Activated CD4-positive, alpha-beta T cell treated with anti-CD3 and anti-CD28 coated beads, Interleukin-2, amount 50 U/mL, for 1 hour (primary cell): ENCODE measurements at regions not wholly inside any gene's neighbourhood (a gene's known extent, or its start where the extent isn't known, plus 50 kb on each side); places are given as distances from the start of the nearest gene placed in this dataset.

Experiments
- DNase-seq: peaks from one replicate; pipeline ENCODE4 v3.0.0-alpha.2; 2020

DNA sequence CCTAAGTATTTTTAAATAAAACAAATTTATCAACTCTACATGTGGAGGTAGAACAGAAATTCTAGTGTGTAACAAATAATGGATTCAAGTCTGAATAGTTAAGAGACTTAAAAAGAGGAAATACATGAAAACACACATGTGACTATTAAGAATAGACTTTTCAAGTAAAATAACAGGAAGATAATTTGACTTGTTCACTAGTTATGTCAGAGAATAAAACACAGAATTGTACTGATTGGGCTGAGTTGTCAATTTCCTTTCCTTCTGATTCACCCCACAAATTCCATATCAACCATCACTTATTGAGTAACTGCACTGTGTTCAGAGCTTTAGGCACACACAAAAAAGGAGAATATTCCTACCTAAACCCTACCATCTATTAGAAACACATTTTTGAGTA lies 557.2 kb downstream of the TUSC7 start:
- DNase-seq: no peak

DNA sequence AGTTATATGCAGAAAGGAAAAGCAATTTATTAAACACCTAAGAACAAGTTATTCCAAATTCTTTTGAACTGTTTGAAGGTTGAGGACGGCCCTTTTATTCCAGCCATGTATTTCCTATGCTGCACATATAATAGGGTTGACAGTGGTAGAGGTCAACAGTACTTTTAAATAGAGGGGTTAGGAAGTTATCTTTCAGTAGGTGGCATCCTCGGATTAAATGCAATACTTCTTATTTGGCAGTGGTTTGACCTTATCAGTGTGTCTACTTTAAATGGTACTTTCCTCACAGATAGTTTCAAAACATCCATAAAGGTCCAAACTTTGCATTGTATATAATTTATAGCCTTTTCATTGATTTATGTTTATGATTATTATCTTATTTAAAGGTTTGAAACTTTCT lies 558.7 kb downstream of the TUSC7 start:
- no peak for DNase-seq

DNA sequence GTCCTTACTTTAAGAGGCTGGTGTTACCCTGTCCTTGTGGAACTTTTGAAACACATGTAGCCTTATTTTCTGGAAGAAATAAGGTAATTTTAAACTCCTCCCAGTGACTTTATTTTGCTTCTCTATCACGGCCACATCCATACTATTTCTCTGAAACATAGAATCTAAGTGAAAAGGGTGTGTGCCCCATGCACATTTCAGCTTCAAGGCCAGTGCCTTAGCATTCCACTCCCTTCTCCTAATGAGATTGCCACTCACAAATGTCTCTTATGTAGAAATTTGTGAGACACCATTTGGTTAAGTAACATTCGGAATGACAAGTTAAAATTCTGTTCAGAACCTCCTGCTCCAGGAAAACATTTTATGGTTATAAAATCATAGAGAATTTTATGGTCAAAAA lies 562.7 kb downstream of the TUSC7 start:
- no peak for DNase-seq

DNA sequence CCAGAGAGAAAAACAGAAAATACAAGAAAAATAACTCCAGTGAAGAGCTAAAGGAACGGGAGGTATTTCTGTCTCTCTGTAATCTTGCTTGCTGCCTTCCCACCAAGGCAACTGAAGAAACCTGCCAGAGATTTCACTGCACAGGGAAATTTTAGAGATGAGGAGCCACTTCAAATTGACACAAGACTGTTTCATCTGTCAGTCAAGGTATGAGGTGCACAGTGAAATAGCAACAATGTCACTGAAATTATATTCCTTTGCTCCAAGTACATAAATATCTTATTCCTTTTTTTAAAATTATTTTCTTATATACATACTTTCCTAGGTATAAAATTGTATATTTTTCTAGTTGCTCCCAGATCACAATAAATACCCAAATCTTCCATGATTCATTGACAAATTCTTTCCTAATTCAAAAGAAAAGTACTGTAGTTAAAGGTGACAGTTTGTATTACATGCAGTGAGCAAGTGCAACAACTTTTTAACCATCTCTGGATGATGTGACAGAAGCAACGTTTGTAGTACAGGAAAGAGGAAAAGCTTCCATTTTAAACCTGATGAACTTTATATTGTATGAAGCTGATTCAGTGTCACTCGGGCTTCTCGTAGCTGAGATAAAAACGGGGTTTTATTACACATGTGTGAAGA lies 563.4 kb downstream of the TUSC7 start:
- DNase-seq: no peak

DNA sequence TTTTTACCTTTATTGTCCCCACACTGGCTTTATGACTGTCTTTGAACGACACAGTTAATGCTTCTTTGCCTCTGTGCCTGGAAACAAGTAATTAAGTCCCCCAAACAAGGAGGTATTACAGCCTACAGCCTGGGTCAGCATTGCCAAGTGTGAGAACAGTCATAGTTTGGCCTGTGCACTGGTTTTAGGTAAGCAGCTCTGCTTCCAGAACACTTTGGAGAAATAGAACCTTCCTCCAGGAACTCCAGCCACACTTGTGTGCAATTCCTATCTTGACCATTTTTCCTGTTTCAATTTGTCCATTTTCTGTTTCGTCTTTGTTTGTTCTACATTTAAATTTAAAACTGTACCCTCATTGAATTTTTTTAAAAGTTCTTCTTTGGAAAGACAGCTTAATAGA lies 568.2 kb downstream of the TUSC7 start:
- DNase-seq: no peak

DNA sequence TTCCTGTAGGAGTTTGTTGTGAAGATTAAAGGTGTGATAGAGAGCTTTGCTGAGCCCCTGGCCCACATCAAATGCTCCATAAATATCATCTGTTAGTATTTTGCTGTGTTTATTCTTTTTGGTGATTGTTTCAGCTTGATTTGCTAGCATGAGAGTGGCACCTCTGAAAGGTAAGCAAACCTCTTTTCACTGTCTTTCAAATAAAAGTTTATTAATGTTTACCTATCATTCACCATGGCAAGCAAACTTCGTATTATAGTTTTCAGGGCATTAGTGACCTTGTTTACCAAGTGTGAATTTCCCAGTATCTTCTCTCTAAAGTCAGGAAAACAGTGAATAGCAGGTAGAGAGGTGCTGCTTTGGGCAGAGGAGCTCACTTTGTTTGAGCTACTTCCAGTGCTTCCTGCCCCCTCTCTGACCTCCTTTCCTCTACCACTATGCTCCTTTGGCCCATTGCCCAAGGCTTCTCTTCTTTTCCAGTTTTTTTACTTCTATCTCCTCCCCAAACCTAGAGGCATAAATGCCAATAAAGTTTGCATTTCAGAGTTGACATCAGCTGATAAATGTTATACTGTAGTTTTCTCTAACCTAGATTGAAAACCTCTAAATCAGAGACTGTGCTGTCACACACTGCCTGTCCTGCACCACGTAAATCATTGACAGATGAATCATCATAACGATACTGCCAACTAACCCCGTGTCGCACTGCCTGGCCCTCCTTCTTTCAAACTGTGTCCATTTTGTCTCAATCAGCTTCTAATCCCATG lies 569.0 kb downstream of the TUSC7 start:
- no peak for DNase-seq

DNA sequence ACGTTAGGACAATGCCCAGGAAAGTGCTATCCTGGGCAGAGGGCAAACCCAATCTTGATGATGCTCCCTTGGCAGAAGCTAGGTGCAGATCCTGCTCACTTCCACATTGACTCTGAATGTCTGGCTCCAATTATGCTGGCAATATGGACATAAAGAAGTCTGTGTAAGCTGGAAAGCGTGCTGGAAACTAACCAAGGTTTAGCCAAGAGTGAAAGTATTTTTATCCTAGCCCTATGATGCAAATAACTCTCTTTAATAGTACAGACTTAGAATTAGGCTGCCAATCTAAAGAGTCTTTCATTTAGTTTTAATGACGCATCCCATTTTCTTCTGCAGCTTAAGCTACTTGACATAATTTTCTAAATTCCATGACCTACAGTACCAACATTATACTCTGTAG lies 571.8 kb downstream of the TUSC7 start:
- DNase-seq: no peak

DNA sequence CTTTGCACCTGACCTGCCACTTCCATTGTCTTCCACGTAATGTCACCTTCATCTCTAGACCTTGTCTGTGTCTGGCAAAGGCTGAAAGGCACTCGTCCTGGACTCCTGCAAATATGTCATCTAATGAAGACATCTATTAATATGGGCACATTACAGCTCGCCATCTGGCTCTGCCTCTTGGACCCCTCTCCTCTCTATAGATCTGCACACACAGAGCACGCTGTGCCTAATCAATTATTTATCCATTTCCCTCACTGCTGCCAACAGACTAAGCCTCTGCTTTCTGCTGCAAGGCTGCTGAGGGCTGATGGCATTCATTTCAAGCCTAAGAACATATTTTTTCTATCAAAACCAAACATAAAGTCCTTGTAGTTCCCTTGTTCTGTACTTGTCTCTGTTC lies 573.0 kb downstream of the TUSC7 start:
- no peak for DNase-seq

DNA sequence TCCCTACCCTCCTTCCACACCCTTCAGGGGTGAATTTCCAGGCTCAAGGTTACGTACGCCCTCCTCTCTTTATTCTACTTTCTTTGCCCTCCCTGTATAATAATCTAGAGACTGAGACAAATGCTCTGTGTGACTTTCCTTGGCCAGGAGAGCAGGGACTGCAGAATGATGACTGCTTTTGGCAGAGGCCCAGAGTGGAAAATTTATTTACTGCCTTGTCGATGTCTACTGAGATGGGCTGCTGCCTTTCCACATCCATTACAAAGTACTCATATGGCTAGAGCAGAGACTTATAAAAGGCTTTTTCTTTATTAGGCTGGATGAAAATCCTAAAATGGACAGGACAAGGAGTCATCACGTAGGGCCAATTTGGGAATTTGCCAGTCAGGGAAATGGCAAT lies 576.2 kb downstream of the TUSC7 start:
- DNase-seq: no peak

DNA sequence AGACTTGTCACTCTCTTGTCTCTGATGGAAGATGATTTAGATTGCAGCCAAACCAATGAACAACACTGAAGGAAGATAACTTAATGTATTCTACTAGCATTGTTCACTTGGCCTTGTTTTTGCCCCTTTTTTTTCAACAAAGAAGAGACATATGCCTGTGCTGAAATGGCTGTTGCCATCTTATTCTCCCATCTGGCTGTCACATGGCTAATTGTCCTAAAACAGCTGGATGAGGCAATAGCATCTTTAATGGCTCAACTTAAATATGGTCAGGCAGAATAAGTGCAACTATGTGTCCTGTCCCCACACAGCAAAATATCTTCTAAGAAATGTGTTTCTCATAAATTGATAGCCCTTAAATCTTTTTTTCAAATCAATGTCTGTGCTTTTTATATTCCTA lies 576.9 kb downstream of the TUSC7 start:
- DNase-seq: no peak

DNA sequence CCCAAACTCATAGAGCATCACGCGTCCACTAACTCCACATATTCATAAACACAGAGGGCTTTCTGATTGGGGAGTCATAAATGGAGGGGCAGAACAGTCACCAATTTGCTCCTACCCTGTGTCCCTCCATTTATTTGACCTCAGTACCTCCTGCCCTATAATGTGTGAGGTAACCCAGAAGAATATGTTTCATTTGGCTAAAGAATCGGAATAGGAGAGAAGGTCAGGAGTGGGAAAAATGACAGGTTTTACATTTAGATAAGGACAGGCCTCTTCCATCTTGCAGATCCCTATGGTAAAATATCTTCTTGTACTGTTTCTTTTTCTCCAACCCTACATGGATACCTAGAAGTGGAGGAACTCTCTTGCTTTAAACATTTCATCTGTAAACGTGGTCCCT lies 578.0 kb downstream of the TUSC7 start:
- no peak for DNase-seq

DNA sequence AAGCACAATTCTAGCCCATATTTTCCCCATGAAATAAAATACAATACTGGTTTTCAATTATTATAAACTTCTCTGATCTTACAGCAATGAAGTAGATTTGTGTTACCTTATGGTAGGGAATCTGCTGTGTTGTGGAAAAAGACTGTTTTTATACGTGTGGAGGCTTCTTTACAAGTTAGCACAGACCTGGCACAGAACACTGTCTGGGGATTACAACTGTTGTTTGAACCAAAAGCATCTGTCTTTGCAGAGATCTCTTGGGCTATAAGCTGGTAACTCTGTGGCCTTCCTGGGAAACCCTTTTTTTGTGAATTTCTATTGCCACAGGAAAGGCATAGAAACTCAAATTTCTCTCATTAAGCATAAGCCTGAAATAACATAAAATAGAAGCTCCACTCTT lies 581.9 kb downstream of the TUSC7 start:
- no peak for DNase-seq

DNA sequence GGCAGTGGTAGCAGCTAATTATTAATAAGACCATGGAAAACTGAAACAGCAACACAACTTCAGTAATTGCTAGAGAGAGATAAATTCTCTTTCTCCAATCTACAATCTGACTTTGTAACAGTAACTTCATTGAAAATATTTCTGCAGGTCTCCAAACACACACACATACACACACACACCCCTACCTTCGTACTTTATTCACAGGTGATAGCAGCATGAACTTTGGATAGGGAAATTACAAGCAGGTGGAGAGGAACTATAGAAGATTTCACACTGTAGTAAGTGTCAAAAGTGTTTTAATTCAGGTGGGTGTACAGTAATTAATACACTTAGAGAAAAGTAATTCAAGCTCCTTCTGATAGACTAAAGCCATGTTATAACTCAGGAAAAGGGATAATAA lies 587.5 kb downstream of the TUSC7 start:
- DNase-seq: no peak

DNA sequence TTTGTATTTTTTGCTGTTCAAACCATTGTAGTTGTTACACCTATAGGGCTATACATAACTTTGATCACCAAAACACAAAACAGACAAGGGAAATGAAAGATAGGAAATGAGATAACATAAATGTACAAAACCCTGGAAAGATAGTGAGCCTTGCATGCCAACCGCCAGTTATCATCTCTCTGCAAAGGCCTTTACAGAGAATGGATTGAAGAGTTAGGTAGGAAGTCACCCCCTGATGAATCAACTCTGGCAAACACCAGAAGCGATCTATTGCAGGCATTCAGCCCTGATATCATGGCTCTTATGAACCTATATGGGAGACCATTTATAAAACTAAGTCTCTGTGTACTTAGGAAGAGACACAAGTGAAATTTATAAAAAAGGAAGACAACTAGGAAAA lies 588.0 kb downstream of the TUSC7 start:
- DNase-seq: no peak

DNA sequence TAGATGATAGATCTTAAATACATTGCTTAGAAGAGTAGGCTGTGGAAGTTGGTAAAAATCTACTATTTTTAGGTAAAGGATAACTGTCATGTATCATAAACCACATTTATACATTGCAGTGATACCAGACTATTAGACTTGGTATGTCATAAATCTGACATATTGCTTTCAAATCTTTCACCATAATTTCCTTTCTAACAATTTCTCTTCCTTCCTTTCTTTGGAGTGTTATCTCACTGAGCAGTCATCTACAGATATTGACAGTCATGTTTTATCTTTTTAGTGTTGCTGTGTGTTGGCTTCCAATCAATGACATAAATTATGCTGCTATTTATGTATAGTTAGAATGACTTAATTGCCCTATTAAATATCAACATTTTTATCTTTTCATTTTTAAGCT lies 588.7 kb downstream of the TUSC7 start:
- no peak for DNase-seq

DNA sequence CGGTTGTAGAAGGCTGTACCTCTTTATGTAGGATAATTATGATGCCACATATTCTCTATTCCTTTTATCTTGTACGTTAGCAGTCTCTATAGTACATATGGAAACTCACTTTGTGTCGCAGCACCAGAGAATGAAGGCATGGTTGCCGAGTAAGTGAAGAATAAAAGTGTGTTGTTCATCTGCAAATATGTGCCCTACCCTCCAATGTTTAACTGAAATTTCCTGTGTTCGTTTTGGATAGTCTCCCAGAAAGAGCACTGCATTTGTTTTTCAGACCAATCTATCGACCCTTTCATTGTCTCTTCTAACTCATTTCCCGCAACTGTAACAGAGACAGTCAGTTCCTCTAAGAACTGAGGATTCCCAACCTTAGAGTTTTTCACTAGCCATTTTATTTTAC lies 592.8 kb downstream of the TUSC7 start:
- DNase-seq: no peak

DNA sequence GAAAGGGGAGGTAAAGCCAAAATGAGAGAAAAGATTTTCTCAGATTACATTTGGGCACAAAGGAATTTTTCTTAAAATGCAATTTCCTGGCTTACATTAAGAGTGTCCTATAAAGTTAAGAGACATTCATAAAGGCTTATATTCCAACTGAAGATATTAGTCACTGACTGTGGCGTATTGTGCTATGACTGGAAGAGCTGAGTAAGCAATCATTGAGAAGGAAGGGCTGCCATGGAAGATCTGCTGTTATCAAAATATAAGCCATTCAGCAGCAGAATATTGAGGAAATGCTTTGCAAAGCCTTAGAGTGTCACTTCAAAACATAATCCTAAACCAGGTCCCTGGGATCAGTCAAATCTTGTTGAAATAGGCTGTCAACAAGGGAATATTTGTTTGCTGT lies 593.9 kb downstream of the TUSC7 start:
- DNase-seq: no peak

DNA sequence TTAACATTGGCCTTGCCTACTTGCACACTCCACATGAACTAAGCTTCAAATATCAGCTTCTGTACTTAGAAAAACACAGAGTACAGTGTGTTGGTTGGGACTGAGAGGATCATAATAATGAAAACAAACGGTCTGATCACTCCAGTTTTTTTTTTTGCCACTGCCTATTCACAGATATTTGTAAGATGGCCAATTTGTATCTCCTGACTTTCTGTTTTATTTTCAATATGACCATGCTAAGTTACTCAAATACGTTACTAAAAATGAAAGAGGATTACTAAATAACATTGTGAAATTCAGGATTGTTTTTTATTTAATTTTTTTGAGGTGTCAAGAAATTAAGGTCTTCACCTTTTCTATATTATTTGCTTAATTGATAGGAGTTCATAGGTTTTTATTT lies 595.1 kb downstream of the TUSC7 start:
- no peak for DNase-seq

DNA sequence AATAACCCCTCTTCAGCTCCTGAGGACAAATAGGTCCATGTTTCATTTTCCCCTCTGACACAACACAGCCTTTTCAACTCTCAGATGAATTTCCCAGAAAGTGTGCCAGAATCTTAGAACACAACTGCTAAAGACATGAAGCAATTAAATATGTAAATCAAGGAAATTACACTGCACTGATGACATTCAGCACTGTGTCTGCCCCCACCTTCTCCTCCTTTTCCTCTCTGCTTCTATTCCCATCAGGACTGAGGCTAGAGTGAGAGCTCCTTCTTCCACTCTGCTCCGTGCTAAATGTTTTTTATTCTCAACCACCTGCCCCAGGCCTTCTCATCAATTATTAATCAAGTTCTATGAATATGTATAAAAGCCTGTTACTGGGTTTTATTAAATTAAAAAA lies 596.1 kb downstream of the TUSC7 start:
- DNase-seq: no peak

DNA sequence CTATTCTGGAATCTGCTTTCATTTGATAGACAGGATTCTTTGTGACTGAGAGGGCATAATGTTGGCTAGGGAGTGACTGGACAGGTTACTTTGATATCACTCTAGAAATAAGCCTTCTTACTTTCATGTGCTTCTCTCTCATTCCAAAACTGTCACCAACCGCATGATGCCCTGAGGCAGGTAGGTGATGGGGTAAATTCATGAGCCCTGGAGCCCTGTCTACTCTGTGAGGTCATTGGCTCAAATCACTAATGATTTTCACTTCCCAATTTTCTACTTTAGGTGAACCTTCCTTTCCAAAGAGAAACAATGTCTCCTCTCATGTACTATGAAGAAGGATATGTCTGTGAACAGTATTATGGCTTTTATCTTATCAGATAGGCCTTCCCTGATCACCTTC lies 596.7 kb downstream of the TUSC7 start:
- no peak for DNase-seq

DNA sequence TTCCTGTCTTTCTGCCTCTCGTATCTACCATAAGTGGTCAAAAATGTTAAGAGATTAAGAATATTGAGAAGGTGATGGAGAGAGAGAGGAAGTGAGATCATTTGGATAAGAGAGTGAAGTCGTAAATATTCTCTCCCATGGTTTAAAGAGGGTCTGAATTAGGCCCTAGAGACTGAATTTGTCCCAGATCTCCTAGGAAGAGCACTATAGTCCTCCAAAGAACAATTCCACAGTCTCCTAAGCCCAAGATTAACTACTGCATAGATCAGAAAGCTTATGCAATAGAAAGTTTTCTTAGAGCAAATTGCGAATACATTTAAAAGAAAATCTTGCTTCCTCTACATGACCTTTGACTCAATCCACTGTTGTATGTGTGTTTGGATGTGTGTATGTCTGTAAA lies 598.8 kb downstream of the TUSC7 start:
- no peak for DNase-seq

DNA sequence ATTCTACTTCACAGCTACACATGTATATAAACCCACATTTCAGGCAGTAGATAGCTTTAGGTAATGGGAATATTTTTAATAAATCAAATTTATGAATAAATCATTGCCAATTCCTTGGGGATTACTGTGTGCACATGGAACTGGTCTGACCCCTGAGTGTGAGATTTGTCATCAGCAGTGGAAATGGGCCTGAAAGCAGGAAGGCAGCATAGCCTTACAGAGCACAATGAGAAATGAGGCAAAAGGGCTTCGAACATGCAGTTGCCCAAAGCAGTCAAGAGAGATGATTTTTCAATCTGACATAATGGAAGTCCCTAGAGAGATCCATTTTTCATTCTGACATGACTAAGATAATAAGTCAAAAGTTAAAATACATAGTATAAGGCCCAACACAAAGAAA lies 599.2 kb downstream of the TUSC7 start:
- no peak for DNase-seq

DNA sequence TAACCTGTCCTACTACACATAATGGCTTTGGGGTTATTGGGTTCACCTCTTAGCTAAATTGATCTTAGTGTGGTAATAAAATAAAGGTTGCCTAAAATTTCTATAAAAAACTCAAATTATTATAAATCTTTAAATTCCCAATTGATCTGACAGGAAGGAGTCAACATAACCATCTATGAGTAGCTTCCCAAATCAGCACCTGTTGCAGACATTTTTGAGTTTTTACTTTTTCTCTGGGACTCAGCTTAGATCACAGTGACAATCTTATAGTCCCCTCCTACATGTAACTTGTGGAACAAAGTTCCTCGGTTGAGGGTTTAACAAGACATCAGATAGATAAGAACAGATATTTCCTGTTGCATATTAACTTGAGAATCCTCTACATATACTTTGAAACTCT lies 601.0 kb downstream of the TUSC7 start:
- DNase-seq: no peak

DNA sequence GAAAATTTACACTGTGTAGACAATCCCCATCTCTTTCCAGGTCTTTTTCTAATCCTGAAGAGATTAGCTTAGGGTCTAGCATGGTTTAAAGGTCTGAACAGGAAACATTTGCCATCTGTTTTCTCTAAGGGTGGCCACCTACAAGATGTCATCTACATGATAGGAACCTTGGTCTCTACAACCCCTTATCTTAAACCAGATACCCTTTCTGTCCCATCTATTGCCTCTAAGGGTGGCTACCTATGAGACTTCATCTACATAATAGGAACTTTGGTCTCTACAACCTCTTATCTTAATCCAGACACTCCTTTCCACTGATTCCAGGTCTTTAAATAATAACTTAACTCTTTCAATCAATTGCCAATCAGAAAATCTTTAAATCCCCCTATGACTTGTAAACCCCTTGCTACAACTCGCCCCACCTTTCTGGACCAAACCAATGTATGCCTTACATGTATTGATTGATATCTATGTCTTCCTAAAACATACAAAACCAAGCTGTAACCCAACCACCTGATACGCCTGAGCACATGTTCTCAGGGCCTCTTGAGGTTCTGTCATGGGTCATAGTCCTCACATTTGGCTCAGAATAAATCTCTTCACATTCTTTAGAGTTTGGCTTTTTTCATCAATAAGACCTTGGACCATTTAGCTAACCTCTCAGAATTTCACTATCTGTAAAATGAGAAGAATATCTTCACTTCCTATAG lies 605.0 kb downstream of the TUSC7 start:
- DNase-seq: no peak
